HG03565 (cell line): ENCODE measurements at regions not wholly inside any gene's neighbourhood (a gene's known extent, or its start where the extent isn't known, plus 50 kb on each side); places are given as distances from the start of the nearest gene placed in this dataset.

Experiments
- ATAC-seq: cut with Tn5 transposase; IDR thresholded peaks from one replicate; pipeline ENCODE4 v1.9.1; 2021; ENCODE audit warnings: mild to moderate bottlenecking, moderate library complexity; ENCODE audit not compliant: unreplicated experiment

DNA sequence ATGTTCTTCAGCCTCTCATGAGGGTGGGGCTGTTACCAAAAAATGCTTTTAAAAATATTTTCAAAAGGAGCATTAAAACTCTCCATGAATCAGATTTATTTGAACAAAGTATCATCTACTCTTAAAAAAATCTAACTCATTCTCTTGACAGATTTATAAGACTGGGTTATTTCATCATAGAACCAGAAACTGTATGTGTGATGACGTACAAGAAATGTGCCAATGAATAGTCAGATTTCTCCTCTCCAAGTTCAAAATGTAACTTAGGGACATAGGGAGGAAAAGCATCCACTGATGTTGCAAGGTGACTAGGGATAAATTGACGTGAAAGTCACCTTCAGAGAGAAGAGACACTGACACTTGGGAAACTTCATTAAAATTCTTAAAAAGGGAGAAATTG lies 89.1 kb upstream of the CLNK start:
- ATAC-seq, result no peak

GRCh38 chr4:10773010-10773409 lies 88.4 kb upstream of the CLNK start:
- no peak for ATAC-seq

DNA sequence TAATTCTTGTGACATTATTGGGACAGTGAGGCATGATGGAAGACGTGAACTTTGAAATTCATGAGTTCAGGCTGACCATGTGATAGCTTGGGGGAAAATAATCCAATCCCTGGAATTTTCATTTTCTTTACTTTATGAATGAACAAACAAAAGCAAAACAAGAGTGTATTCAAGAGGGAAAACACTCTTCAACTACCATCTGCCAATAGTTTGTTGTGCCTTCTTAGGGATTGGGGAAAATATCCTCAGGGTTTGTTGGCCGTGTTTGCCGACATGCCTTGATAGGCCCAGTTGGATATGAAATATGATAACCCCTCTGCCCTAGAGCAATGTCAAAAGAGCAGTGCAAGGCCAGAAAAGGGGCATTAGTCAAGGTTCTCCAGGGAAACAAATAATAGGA lies 80.8 kb upstream of the CLNK start:
- ATAC-seq, result no peak

DNA sequence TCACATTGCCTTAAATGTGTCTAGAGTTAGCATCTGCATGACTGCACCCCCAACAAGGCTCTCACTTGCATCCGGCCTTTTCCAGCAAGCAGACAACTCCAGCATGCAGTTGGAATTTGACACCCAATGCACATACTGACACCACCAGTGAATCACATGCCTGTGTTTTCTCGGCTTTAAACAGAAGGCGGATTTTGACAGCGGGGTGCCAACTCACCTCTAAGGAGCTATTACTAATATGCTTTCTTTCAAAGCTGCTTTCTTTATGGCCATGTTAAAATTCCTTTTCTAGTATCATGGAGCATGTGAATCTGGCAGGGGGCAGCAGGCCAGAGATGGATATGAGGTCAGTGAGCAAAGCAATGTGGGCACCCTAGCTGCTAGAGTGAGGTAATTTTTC lies 78.0 kb upstream of the CLNK start:
- no peak for ATAC-seq

DNA sequence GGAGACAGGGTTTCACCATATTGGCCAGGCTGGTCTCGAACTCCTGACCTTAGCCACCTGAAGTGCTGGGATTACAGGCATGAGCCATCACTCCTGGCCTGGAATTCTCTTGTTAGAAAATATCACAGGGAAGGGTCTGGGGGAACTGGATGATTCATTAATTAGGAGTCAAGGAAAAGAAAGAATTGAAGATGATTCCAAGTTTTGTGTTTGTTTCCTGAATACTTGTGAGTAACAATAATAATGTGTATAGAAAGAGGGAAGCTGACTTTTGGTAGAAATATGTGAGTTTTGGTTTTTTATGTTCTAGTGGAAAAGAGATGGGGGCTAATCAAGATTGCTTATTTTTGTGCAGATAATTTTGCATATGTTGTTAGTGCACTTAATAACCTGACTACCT lies 77.3 kb upstream of the CLNK start:
- no peak for ATAC-seq

GRCh38 chr4:10760086-10760485 lies 75.5 kb upstream of the CLNK start:
- ATAC-seq, result no peak

DNA sequence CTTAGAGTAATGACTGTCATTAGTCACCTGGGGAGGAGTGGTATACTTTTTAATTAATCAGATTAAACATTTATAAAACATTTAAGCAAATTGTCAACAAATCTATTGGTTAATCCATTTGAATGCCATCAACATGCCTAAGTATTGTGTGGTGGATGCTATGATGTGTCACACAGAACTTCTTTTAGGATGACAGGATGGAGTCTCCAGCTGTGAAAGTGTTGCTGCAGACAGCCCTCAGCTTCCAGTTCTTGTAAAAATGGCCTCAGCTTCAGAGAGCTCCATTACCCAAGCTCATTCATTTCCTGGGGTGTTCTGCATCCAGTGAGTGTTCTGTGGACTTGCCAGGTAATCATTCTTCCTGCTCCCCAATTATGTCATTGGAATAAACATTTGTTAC lies 74.3 kb upstream of the CLNK start:
- no peak for ATAC-seq

GRCh38 chr4:10753856-10754402 lies 69.4 kb upstream of the CLNK start:
- no peak for ATAC-seq

GRCh38 chr4:10753336-10753735 lies 68.8 kb upstream of the CLNK start:
- no peak for ATAC-seq

DNA sequence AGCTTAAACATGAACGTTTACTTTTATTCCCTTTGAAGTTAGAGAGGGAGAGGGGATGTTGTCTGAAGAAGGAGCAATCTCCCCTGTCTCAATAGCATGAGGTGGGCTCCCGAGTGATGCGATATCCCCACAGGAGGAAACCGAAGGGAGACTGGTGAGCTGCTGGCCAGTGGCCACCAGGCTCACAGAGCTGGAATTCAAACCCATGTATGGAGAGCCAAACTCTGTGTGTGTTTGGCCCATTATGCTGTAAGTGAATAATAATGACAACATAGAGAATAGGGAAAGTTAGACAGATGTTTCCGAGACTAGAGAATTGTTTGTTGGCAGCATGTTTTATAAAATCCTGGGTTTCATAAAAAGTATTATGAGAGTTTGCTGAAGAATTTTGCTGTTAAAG lies 66.1 kb upstream of the CLNK start:
- no peak for ATAC-seq

GRCh38 chr4:10747186-10747585 lies 62.6 kb upstream of the CLNK start:
- ATAC-seq, result peak; percentile 38

DNA sequence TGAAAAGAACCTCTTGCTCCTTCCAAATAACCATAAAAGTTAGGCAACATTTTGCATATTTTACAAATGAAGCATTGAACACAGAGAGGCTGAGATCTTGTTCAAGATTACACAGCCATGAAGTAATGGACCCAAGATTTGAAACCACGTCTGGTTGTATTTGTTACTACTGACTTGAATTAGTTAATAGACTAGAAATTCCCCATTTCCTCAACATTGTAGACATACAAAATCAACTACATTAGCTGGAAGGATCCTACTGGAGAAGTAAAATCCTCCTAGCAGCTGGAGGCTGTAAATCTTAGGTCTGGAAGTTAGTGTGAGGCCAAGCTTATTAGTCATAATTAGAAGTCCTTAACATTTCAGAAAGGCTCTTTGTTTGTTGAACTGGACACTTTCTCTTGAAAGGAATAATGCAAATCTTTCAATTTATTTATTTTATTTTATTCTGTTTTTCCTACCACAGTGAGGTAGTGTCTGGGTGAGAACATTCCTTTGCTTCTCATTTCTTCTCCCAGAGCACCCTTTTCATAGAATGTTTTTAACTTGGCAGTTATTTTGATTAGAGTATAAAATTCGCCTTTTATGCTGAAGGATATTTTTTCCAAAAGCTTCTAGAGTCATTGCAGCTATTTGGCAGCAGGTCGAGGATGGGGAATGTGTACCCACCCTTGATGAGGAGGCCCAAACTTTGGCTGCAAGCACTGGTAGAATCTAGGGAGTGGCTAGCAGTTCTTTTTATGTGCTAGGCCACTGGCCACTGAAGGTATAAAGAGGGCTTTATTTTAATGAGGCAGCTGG lies 62.0 kb upstream of the CLNK start:
- no peak for ATAC-seq

GRCh38 chr4:10743357-10743756 lies 58.8 kb upstream of the CLNK start:
- peak; percentile 53 for ATAC-seq

DNA sequence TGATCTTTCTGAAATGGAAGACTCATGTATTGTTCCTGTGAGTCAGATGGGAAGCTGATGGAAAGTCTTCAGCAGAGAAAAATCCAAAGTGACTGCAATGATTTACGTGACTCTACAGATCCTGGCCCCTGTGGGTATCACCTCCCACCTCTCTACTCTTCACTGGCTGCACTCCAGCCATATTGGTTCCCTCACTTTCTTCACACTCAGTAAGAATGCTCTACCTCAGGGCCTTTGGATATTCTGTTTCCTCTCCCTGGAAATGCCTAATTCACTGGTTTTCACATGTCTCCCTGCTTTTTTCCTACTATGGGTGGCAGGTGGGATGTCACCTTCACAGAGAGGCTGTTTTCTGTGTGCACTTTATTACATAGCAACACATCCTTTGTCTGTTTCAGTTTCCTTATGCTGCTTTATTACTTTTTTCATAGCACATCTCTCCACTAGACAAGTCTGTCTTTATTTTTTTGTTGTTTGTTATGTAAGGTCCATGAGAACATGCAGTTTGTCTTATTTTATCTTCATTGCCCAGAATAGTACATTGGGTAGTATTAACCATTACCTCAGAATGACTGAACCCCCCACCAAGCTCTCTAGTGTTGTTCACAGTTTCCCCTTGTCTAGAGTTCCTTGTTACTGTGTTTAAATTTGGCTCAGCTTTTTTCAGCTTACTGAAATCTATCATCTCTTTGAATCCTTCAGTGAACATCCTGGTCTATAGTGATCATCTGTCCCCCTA lies 57.6 kb upstream of the CLNK start:
- ATAC-seq, result peak; percentile 29

GRCh38 chr4:10740891-10741620 lies 56.5 kb upstream of the CLNK start:
- ATAC-seq, result no peak

DNA sequence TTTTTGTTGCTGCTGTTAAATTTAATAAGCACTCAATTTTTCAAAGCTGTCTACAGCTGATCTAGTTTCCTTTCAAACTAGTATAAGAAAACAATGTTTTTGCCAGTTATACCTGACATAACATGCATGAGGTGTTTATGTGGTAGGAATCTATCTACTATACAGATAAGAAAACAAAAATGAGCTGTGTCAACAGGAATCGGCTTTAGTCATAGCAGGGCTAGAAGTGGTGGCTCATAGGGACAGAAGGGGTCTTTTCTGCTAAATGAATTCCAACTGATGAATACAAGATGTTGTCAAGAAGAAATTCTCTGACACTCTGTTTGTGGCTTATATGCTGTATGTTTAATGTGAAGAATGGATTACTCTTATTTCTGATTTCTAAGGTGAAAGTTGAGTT lies 55.7 kb upstream of the CLNK start:
- ATAC-seq, result no peak

GRCh38 chr4:10738826-10739489 lies 54.4 kb upstream of the CLNK start:
- ATAC-seq, result no peak

GRCh38 chr4:10737337-10737736 lies 52.8 kb upstream of the CLNK start:
- no peak for ATAC-seq

- no peak for ATAC-seq
Measured at GRCh38 chr4:10736895-10737294, 52.3 kb upstream of the CLNK start.

GRCh38 chr4:10736266-10736665 lies 51.7 kb upstream of the CLNK start:
- no peak for ATAC-seq

DNA sequence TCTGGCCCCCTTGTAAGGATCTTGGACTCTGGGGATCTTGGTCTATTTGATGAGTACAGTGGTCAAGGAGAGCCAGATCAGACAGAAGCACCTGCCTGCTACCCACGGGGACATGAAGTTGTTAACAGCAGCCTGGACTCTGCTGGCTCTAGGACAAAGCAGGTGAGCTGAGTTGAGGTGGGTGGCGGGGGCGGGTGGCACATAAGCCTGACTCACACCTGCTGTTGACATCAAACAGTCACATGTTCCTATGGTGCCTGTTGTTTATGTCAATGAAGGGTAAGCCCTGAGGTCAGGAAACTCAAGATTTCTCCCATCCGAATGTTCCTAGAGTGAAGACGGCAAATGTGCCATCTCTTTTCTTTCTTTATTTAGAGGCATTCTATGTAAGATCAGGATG lies 50.1 kb upstream of the CLNK start:
- no peak for ATAC-seq
